Thymus (tissue), 11 donors: ENCODE measurements at regions not wholly inside any gene's neighbourhood (a gene's known extent, or its start where the extent isn't known, plus 50 kb on each side); places are given as distances from the start of the nearest gene placed in this dataset.
"Not testable (repeated sequence)": the region's sequence is repeated elsewhere in the genome, so short reads cannot be mapped to it uniquely, and the experiment has no call there.

Source experiments
- DNase-seq, 9 donors: peaks; one replicate each; pipeline ENCODE4 v3.0.0-alpha.2; 2013; ENCODE audit warnings: low spot score in 9 of 9, low read depth in 6 of 9, missing footprints in 1 of 9
- H3K27ac ChIP-seq, 2 donors: one replicate each; pipeline ENCODE4 v1.5.1; 2013; ENCODE audit warnings: control low read depth in 1 of 2, low read depth in 1 of 2, low read length in 1 of 2, mild to moderate bottlenecking in 1 of 2, moderate library complexity in 1 of 2
- H3K27me3 ChIP-seq, 2 donors: one replicate each; pipeline ENCODE4 v1.5.1; 2013; ENCODE audit warnings: low read length in 1 of 2; ENCODE audit not compliant: control insufficient read depth in 2 of 2, insufficient read depth in 1 of 2
- H3K36me3 ChIP-seq, 2 donors: one replicate each; pipeline ENCODE4 v1.5.1; 2013; ENCODE audit warnings: low read length in 1 of 2, mild to moderate bottlenecking in 1 of 2, moderate library complexity in 1 of 2; ENCODE audit not compliant: control insufficient read depth in 2 of 2, insufficient read depth in 2 of 2
- H3K4me1 ChIP-seq, 2 donors: one replicate each; pipeline ENCODE4 v1.5.1; 2013; ENCODE audit warnings: low read length in 2 of 2; ENCODE audit not compliant: control insufficient read depth in 2 of 2, insufficient read depth in 2 of 2
- H3K4me3 ChIP-seq, 2 donors: one replicate each; pipeline ENCODE4 v1.5.1; 2013; ENCODE audit warnings: low read length in 2 of 2, control low read depth in 1 of 2, mild to moderate bottlenecking in 1 of 2
- H3K9me3 ChIP-seq, 2 donors: one replicate each; pipeline ENCODE4 v1.5.1; 2013; ENCODE audit warnings: low read length in 1 of 2, mild to moderate bottlenecking in 1 of 2; ENCODE audit not compliant: control insufficient read depth in 2 of 2, insufficient read depth in 1 of 2
- WGBS: extraction: QIAGEN DNeasy Blood & Tissue Kit; methylation state at CpG from one replicate; pipeline ENCODE4 v1.1.7; 2013; 5-methylcytosine and 5-hydroxymethylcytosine counted together
- donor health status: healthy.

- H3K4me3 ChIP-seq, H3K27me3 ChIP-seq, H3K4me1 ChIP-seq, H3K9me3 ChIP-seq, H3K36me3 ChIP-seq, DNase-seq, H3K27ac ChIP-seq: not testable (repeated sequence)
- 100% methylated on average over 3 of the region's 8 CpGs for WGBS
Observed at GRCh38 chr15:20009619-20010018, 532.0 kb downstream of the GOLGA6L6 start.

DNA sequence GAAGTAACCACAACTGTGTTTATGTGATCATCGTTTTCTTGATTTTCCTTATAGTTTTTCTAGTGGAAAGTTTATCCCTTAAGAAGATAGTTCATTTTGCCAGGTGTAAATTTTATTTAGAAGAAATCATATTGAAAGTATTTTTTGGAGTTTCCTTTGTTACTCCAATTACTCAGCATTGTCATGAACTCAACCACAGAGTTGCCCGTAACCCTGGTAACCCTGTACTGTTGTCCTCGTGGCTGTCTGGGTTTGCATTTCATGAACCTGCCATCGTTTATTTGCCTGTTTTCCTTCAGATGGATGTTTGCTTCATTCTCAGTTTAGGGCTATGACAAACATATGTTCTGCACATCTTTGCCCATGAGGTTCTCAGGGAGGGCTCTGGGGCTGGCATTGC, 534.3 kb downstream of the GOLGA6L6 start:
- not testable (repeated sequence) for H3K27me3 ChIP-seq, DNase-seq, H3K27ac ChIP-seq, H3K36me3 ChIP-seq, H3K4me1 ChIP-seq, H3K4me3 ChIP-seq, H3K9me3 ChIP-seq
- WGBS, result 51% methylated on average over 3 of the region's 4 CpGs

- not testable (repeated sequence) for H3K9me3 ChIP-seq, H3K36me3 ChIP-seq, H3K27ac ChIP-seq, H3K4me3 ChIP-seq, DNase-seq, H3K4me1 ChIP-seq, H3K27me3 ChIP-seq
- WGBS, result 81% methylated on average over 3 of the region's 4 CpGs
Observed at GRCh38 chr15:20003471-20003870, 538.1 kb downstream of the GOLGA6L6 start.

- not testable (repeated sequence) for H3K27ac ChIP-seq, H3K4me3 ChIP-seq, DNase-seq, H3K9me3 ChIP-seq, H3K4me1 ChIP-seq, H3K36me3 ChIP-seq, H3K27me3 ChIP-seq
- 44% methylated on average over 1 of the region's 2 CpGs for WGBS
Observed at GRCh38 chr15:20002560-20002959, 539.0 kb downstream of the GOLGA6L6 start.

- H3K27me3 ChIP-seq, H3K27ac ChIP-seq, DNase-seq, H3K4me1 ChIP-seq, H3K36me3 ChIP-seq, H3K4me3 ChIP-seq, H3K9me3 ChIP-seq: not testable (repeated sequence)
- 52% methylated on average over 3 of the region's 4 CpGs for WGBS
Observed at GRCh38 chr15:19996574-19997194, 544.9 kb downstream of the GOLGA6L6 start.

DNA sequence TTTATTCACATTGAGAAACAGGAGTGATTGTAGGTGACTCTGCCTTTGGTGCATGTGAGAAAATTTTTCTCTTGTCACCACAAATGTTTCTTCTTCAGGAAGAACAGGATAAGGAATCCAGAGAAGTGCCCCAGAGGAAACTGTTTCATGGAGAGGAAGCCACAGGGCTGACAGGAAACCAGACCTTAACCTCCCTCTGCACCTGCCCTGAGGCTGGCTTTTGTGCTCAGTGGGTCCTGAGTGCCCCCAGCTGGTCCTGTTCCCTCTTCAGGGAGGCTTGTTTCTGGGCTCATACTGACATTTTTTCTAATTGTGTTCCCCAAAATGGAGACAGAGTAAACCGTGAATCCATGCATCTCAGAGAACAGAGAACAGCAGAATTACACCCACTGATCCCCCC, 546.3 kb downstream of the GOLGA6L6 start:
- H3K4me3 ChIP-seq, H3K9me3 ChIP-seq, H3K27me3 ChIP-seq, H3K27ac ChIP-seq, H3K36me3 ChIP-seq, DNase-seq, H3K4me1 ChIP-seq: not testable (repeated sequence)
- 24% methylated on average over 1 of the region's 1 CpG for WGBS

- Histone ChIP-seq H3K36me3 (no peaks in the 10 kb centered on the region), H3K4me3 (no peak overlapping the region), H3K9me3 (peaks cover 0 to 10% of the 10 kb centered on the region in 2 donors), H3K27me3 (no peaks in the 10 kb centered on the region), H3K27ac (no peak overlapping the region), H3K4me1 (no peaks in the 10 kb centered on the region)
- WGBS, result 70% methylated on average over 4 of the region's 4 CpGs
- DNase-seq, result no peak
Observed at GRCh38 chr15:19992428-19992827, 549.2 kb downstream of the GOLGA6L6 start.

- Histone ChIP-seq H3K36me3 (no peaks in the 10 kb centered on the region), H3K27me3 (no peaks in the 10 kb centered on the region), H3K9me3 (peaks cover 0 to 11% of the 10 kb centered on the region in 2 donors), H3K27ac (no peak overlapping the region), H3K4me1 (no peaks in the 10 kb centered on the region), H3K4me3 (no peak overlapping the region)
- WGBS, result 72% methylated on average over 5 of the region's 5 CpGs
- DNase-seq, result no peak
Observed at GRCh38 chr15:19988094-19988660, 553.4 kb downstream of the GOLGA6L6 start.

GRCh38 chr15:19987389-19988048, 554.1 kb downstream of the GOLGA6L6 start:
- Histone ChIP-seq H3K9me3 (peaks cover 0 to 11% of the 10 kb centered on the region in 2 donors), H3K27ac (no peak overlapping the region), H3K4me1 (no peaks in the 10 kb centered on the region), H3K36me3 (no peaks in the 10 kb centered on the region), H3K27me3 (no peaks in the 10 kb centered on the region), H3K4me3 (no peak overlapping the region)
- DNase-seq, result no peak
- WGBS, result 35% methylated on average over 13 of the region's 13 CpGs
